BLaER1 (cell line): ENCODE measurements at regions not wholly inside any gene's neighbourhood (a gene's known extent, or its start where the extent isn't known, plus 50 kb on each side); places are given as distances from the start of the nearest gene placed in this dataset.
A peak's percentile ranks its signal among the peaks of the same experiment; 100 is the strongest.

Experiments used
- H3K27ac ChIP-seq: shearing (Covaris generic); formaldehyde crosslinking; 2 replicates; pipeline ENCODE4 v1.8.1; 2022
- H3K27me3 ChIP-seq: shearing (Covaris generic); formaldehyde crosslinking; 2 replicates; pipeline ENCODE4 v1.8.1; 2022
- H3K36me3 ChIP-seq: shearing (Covaris generic); formaldehyde crosslinking; 2 replicates; pipeline ENCODE4 v1.8.1; 2022
- H3K4me1 ChIP-seq: shearing (Covaris generic); formaldehyde crosslinking; 2 replicates; pipeline ENCODE4 v1.8.1; 2022
- H3K4me2 ChIP-seq: shearing (Covaris generic); formaldehyde crosslinking; 2 replicates; pipeline ENCODE4 v1.8.1; 2022
- H3K4me3 ChIP-seq: shearing (Covaris generic); formaldehyde crosslinking; 2 replicates; pipeline ENCODE4 v1.8.1; 2022
- H3K9ac ChIP-seq: shearing (Covaris generic); formaldehyde crosslinking; 2 replicates; pipeline ENCODE4 v1.8.1; 2022
- H3K9me3 ChIP-seq: shearing (Covaris generic); formaldehyde crosslinking; 2 replicates; pipeline ENCODE4 v1.8.1; 2022
- H4K20me1 ChIP-seq: shearing (Covaris generic); formaldehyde crosslinking; 2 replicates; pipeline ENCODE4 v1.8.1; 2022
- Cebpa-rat ChIP-seq: shearing (Covaris generic); IDR thresholded peaks from 2 replicates; pipeline ENCODE4 v1.8.1; 2022

DNA sequence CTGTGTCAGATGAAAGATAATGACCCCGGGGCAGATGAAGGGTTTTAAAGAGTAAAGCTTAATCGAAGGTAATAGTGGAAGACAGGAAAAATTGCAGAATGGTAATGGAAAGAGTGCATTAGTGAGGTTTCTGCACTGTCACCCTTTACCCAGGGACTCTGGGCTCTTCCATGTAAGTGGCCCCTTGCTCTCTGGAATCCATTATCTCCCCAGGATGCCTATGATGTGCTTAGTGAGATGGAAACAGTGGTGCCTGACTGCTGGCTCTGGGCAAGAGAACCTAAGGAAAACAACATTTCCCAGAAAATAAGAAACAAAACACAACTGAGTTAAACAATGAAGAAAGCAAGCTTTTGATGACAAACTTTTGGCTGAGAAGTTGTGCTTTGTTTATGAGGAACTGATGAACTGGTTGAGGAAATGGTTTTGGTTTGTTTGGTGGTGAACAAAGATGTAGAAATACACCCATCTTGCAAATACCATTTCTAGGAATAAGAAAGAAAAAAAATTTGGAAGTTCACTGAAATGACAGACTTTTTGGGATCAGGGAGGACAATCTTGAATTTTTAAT lies 119.9 kb upstream of the RASGRP1 start:
- Histone ChIP-seq H4K20me1 (no peaks in the 10 kb centered on the region), H3K4me1 (peaks cover 51% of the 10 kb centered on the region), H3K4me2 (no peak overlapping the region), H3K4me3 (no peak overlapping the region), H3K36me3 (no peaks in the 10 kb centered on the region), H3K9me3 (peaks cover 5% of the 10 kb centered on the region; the same call in 1 of the 2 replicates), H3K9ac (0 out of 2 replicates have a peak overlapping the region, but pooled peaks have one; percentile 11), H3K27ac (no peak overlapping the region), H3K27me3 (no peaks in the 10 kb centered on the region)
- TF ChIP-seq Cebpa-rat: no peak

DNA sequence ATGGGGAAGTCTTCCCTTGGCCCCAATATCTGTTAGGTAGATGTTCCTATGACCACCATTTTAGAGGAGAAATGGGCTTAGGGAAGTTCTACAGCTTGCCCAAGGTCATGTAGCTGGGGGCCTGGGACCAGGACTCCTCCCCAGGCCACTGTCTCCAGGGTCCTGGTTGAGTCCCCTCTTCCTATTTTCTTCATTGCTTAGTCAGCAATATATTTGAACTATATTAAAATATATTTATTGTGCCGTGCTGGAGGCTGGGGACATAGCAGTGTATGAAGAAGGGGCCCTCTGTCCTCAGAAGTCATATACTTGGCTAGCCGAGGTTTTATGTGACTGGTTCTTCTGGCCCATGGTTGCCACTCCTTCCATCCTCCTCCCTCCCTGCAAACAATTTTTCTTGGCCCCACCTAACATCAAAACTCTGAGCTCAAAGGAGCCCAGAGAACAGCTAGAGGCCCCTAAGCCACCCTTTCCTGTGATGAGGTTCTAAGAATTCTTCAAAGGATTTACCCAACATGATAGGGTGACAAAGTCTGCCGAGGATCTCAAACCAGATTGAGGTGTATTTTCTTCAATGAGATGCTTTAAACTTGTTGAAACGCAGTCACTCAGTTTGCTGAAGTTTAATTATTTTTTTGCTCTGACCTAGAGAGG lies 121.2 kb upstream of the RASGRP1 start:
- Histone ChIP-seq H3K27ac (no peak overlapping the region), H4K20me1 (no peaks in the 10 kb centered on the region), H3K9me3 (peaks cover 5% of the 10 kb centered on the region; the same call in 1 of the 2 replicates), H3K36me3 (no peaks in the 10 kb centered on the region), H3K4me2 (no peak overlapping the region), H3K9ac (no peak overlapping the region), H3K4me3 (no peak overlapping the region), H3K27me3 (no peaks in the 10 kb centered on the region), H3K4me1 (peaks cover 62% of the 10 kb centered on the region)
- no peak for TF ChIP-seq Cebpa-rat

DNA sequence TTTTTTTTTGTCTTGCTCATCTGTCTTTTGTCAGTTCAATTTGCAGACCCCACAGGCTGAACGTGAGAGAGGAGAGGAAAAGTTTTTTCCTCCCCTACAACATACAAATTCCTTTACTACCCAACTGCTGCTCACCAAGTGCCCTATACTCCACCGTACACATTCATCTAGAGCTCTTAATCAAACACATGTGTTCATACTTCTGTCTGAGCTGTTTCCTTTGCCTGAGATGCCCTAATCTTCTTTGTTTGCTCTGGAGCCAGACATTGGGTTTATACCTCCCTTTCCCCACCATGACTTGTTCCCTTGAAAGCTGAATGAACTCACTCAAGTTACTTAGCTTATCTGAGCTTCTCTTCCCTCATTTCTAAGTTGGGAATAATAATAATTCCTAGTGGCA lies 122.7 kb upstream of the RASGRP1 start:
- no peaks in the 10 kb centered on the region for H4K20me1 ChIP-seq
- no peaks in the 10 kb centered on the region for H3K27me3 ChIP-seq
- H3K4me3 ChIP-seq: no peak overlapping the region
- no peak overlapping the region for H3K9ac ChIP-seq
- H3K9me3 ChIP-seq: no peaks in the 10 kb centered on the region
- H3K4me1 ChIP-seq: peaks cover 67% of the 10 kb centered on the region
- no peak overlapping the region for H3K27ac ChIP-seq
- H3K4me2 ChIP-seq: no peak overlapping the region
- no peak for TF ChIP-seq Cebpa-rat
- no peaks in the 10 kb centered on the region for H3K36me3 ChIP-seq

DNA sequence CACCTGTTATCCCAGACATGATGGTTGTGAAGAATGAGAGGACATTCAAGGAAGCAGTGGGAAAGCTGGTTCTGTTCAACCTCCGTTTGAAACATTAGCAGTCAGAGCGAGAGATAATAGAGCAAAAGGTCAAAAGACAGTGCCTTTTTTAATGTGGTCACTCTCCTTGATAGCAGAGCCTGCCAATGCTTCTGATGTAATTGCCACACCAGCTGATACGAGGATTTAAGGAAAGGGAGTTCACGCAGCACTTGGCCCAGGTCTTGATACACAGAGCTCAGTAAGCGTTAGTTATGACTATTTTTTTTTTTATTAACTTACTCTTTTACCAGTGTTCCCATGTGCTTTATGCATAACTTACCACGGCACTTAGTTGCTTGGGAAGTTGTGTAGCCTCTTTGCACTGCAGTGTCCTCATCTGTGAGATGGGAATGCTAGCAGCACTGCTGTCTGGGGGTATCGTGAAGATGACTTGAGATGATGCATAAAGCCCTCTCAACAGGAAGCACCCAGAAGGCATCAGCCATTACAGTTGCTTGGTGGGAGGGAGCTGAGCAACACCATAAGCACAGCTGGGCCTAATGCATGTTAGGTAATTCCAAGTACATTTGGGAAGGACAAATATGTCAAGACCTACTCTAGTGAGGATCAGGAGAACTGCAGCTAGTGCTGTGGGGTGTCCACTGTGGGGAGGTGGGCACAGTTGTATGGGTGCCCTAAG lies 123.3 kb upstream of the RASGRP1 start:
- Histone ChIP-seq H3K4me1 (peaks cover 61% of the 10 kb centered on the region), H3K4me3 (no peak overlapping the region), H4K20me1 (no peaks in the 10 kb centered on the region), H3K4me2 (no peak overlapping the region), H3K27ac (no peak overlapping the region), H3K36me3 (no peaks in the 10 kb centered on the region), H3K27me3 (no peaks in the 10 kb centered on the region), H3K9me3 (no peaks in the 10 kb centered on the region), H3K9ac (no peak overlapping the region)
- no peak for TF ChIP-seq Cebpa-rat

DNA sequence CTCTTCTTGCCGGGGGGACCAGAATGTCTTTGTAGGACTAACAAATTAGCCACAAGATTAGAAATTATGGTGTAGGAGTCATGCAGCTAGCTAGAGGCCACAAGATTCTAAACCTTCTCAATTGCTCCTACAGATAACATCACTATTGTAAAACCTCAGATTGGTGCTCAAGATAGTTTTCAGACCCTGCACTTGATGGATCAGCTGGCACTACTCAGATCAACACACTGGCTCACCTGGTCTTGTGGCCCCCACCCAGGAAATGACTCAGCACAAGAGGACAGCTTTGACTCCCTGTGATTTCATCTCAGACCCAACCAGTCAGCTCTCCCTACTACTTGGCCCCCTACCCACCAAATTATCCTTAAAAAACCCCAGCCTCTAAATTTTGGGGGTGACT lies 124.1 kb upstream of the RASGRP1 start:
- Histone ChIP-seq H3K27ac (no peak overlapping the region), H3K4me1 (peaks cover 52% of the 10 kb centered on the region)

DNA sequence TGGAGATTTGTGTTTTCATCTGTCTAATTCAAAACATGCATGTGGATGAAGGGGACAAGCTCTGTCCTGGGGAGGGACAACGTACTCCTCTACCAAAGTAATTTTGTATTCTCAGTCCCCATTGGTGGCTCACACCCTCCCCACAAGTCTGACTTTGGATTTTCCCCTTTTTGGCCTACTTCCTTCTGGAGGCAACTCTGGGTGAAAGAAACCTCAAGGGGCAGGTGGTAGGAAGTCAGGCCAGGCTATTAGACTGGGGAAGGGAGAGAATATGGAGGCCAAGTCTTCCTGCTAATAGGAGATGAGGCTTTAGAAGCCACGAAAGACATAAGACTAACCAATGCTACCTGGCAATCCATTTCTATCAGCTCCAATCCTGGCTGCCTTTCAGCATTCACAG lies 124.9 kb upstream of the RASGRP1 start:
- Histone ChIP-seq H3K4me2 (peak overlapping the region; percentile 50), H3K27me3 (no peaks in the 10 kb centered on the region), H3K27ac (0 out of 2 replicates have a peak overlapping the region, but pooled peaks have one; percentile 1), H3K36me3 (no peaks in the 10 kb centered on the region), H3K4me3 (no peak overlapping the region), H4K20me1 (no peaks in the 10 kb centered on the region), H3K9me3 (no peaks in the 10 kb centered on the region), H3K4me1 (peaks cover 45% of the 10 kb centered on the region), H3K9ac (no peak overlapping the region)
- TF ChIP-seq Cebpa-rat: no peak

More for the DNA sequence above, 124.1 kb upstream of the RASGRP1 start:
- H3K27me3 ChIP-seq: no peaks in the 10 kb centered on the region
- H3K9me3 ChIP-seq: no peaks in the 10 kb centered on the region
- no peak for TF ChIP-seq Cebpa-rat
- H4K20me1 ChIP-seq: no peaks in the 10 kb centered on the region
- H3K4me2 ChIP-seq: 0 out of 2 replicates have a peak overlapping the region, but pooled peaks have one; percentile 5
- H3K4me3 ChIP-seq: no peak overlapping the region
- no peaks in the 10 kb centered on the region for H3K36me3 ChIP-seq
- H3K9ac ChIP-seq: no peak overlapping the region

DNA sequence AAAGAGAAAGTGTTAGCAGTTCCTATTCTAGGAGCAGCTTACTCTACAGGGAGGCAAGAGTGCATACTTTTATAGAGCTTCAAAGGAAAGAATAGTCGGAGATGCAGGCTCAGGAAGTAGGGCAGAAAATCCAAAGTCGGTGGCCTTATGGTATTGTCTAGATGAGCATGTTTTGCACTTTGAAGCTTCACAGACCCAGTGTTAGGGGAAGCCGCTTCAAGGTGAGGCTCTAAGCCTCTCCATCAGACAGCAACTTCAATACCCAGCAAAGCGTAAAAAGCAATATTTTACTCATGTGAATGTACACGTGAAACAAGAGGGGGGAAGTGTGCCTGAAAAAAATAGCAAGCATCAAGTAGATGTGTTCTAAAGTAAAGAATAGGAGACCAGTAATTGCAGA lies 125.6 kb upstream of the RASGRP1 start:
- H3K27me3 ChIP-seq: no peaks in the 10 kb centered on the region
- H3K27ac ChIP-seq: no peak overlapping the region
- TF ChIP-seq Cebpa-rat: no peak
- peak overlapping the region; percentile 50 for H3K4me2 ChIP-seq
- H4K20me1 ChIP-seq: no peaks in the 10 kb centered on the region
- no peaks in the 10 kb centered on the region for H3K36me3 ChIP-seq
- no peak overlapping the region for H3K9ac ChIP-seq
- no peak overlapping the region for H3K4me3 ChIP-seq
- no peaks in the 10 kb centered on the region for H3K9me3 ChIP-seq
- H3K4me1 ChIP-seq: peaks cover 43% of the 10 kb centered on the region

DNA sequence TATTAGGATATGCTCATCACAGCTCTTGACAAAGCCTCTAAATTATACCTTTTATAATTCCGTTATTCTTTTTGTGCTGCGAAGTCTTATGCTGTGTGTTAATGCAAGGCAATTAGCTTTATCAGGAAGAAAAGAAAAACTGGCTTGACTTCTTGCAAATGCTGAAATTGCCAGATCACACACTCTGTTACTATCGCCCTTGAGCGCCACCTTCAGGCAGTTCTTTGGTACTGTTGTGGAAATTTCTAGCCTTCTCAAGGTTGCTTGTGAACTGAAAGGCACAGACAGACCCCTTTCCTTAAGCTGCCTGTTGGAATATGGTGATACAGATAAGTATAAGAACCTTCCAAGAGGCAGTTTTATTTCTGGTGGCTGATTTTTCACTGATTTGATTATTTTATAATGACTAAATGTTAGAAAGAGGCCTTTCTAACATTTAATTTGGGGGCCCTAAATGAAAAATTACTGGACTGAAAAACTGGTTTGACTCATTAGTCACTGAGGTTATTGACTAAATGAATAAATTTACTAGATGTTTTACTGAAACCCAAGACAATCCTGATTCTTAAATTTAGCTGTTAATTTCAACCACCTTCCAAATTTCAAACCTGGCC lies 126.2 kb upstream of the RASGRP1 start:
- peaks cover 47% of the 10 kb centered on the region for H3K4me1 ChIP-seq
- no peaks in the 10 kb centered on the region for H4K20me1 ChIP-seq
- H3K27me3 ChIP-seq: no peaks in the 10 kb centered on the region
- no peaks in the 10 kb centered on the region for H3K9me3 ChIP-seq
- H3K4me2 ChIP-seq: no peak overlapping the region
- no peak overlapping the region for H3K4me3 ChIP-seq
- TF ChIP-seq Cebpa-rat: no peak
- H3K27ac ChIP-seq: no peak overlapping the region
- H3K36me3 ChIP-seq: no peaks in the 10 kb centered on the region
- H3K9ac ChIP-seq: no peak overlapping the region

DNA sequence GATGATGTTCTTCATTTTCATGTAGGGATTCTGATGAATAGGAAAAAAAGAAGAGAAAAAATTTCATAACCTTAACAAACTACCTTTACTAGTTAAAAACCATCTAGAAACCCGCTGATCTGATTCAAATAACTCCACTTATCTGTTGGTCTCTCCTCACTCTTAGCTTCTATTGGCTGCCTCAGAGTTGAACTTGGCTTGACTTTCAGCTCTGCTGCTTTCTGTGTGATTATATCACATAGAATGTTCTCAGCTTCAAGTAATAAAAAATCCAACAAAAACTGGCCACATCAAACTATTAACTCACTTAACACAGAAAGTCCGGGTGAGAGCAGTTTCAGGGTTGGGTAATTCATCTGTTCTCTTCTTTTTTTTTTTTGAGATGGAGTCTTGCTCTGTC lies 126.8 kb upstream of the RASGRP1 start:
- Histone ChIP-seq H3K9me3 (no peaks in the 10 kb centered on the region), H3K4me2 (no peak overlapping the region), H3K4me1 (peaks cover 49% of the 10 kb centered on the region), H3K4me3 (no peak overlapping the region), H3K36me3 (no peaks in the 10 kb centered on the region), H3K9ac (no peak overlapping the region), H3K27ac (no peak overlapping the region), H4K20me1 (no peaks in the 10 kb centered on the region), H3K27me3 (no peaks in the 10 kb centered on the region)
- no peak for TF ChIP-seq Cebpa-rat
